HEK293T (cell line): ENCODE measurements at regions not wholly inside any gene's neighbourhood (a gene's known extent, or its start where the extent isn't known, plus 50 kb on each side); places are given as distances from the start of the nearest gene placed in this dataset.

Experiments used
- CTCF ChIA-PET: fragments of 350-600 bp; formaldehyde crosslinking; extraction: SDS; loops from one replicate; lab custom pipeline; 2021; ENCODE audit warnings: antibody characterized with exemption, inconsistent platforms; lab: Yijun Ruan, JAX
- POLR2A ChIA-PET: fragments of 350-600 bp; formaldehyde crosslinking; extraction: SDS; loops from one replicate; lab custom pipeline; 2020; ENCODE audit warnings: antibody characterized with exemption, inconsistent platforms; lab: Yijun Ruan, JAX
- DNase-seq: peaks from one replicate; pipeline ENCODE4 v3.0.0; 2012; ENCODE audit warnings: mixed read lengths; ENCODE audit errors: extremely low spot score
- ARNT ChIP-seq: fragments of 450-650 bp; IDR thresholded peaks from 2 replicates; pipeline ENCODE4 v1.6.1; 2017; ENCODE audit warnings: mild to moderate bottlenecking
- BHLHE40 ChIP-seq: fragments of 450-650 bp; IDR thresholded peaks from 2 replicates; pipeline ENCODE4 v1.6.1; 2016; ENCODE audit warnings: mild to moderate bottlenecking, moderate library complexity, borderline replicate concordance
- CTBP1 ChIP-seq: fragments of 450-650 bp; IDR thresholded peaks from 2 replicates; pipeline ENCODE4 v1.6.1; 2016; ENCODE audit warnings: borderline replicate concordance
- ELF4 ChIP-seq: fragments of 450-650 bp; IDR thresholded peaks from 2 replicates; pipeline ENCODE4 v1.6.1; 2017; ENCODE audit warnings: antibody characterized with exemption
- FOXA1 ChIP-seq: fragments of 450-650 bp; IDR thresholded peaks from 2 replicates; pipeline ENCODE4 v1.6.1; 2016; ENCODE audit warnings: mild to moderate bottlenecking
- FOXK2 ChIP-seq: fragments of 450-650 bp; IDR thresholded peaks from 2 replicates; pipeline ENCODE4 v1.6.1; 2016; ENCODE audit warnings: mild to moderate bottlenecking
- FOXM1 ChIP-seq: fragments of 450-650 bp; IDR thresholded peaks from 2 replicates; pipeline ENCODE4 v1.6.1; 2017; ENCODE audit warnings: mild to moderate bottlenecking, borderline replicate concordance
- HDGF ChIP-seq: fragments of 450-650 bp; IDR thresholded peaks from 2 replicates; pipeline ENCODE4 v1.6.1; 2017; ENCODE audit warnings: antibody characterized with exemption, borderline replicate concordance
- L3MBTL2 ChIP-seq: fragments of 450-650 bp; conservative IDR thresholded peaks from 2 replicates; pipeline ENCODE4 v1.6.1; 2016; ENCODE audit warnings: mild to moderate bottlenecking
- LEF1 ChIP-seq: fragments of 450-650 bp; IDR thresholded peaks from 2 replicates; pipeline ENCODE4 v1.6.1; 2017; ENCODE audit warnings: mild to moderate bottlenecking, borderline replicate concordance
- NFRKB ChIP-seq: fragments of 450-650 bp; IDR thresholded peaks from 2 replicates; pipeline ENCODE4 v1.6.1; 2016; ENCODE audit warnings: mild to moderate bottlenecking, moderate library complexity
- SP1 ChIP-seq: fragments of 450-650 bp; IDR thresholded peaks from 2 replicates; pipeline ENCODE4 v1.6.1; 2017
- SUZ12 ChIP-seq: fragments of 450-650 bp; IDR thresholded peaks from 2 replicates; pipeline ENCODE4 v1.6.1; 2016; ENCODE audit warnings: mild to moderate bottlenecking
- TARDBP ChIP-seq: fragments of 450-650 bp; IDR thresholded peaks from 2 replicates; pipeline ENCODE4 v1.6.1; 2016
- ZNF384 ChIP-seq: fragments of 450-650 bp; IDR thresholded peaks from 2 replicates; pipeline ENCODE4 v1.6.1; 2016
- TF ChIP-seq, protein P1 (sequence below): fragments of 450-650 bp; IDR thresholded peaks from 2 replicates; pipeline ENCODE4 v1.6.1; 2016

DNA sequence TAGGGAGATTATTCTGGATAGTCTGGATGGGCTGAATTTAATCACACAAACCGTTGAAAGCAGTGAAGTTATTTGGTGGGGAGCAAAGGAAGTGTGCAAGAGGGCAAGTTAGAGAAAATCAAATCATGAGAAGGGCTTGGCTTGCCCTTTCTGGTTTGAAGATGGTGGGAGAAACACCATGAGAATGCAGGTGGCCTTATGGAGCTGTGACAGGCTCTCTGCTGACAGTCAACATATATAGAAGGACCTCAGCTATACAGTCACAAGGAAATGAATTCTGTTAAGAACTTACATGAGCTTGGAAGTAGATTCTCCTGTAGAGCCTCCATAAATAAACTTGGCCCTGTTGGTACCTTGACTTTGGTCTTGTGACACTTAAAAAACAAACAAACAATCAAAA lies 72.3 kb downstream of the GMNC start:
- TF ChIP-seq L3MBTL2 (no peak), LEF1 (no peak), FOXK2 (no peak), BHLHE40 (no peak), ELF4 (no peak), HDGF (no peak), ZNF384 (no peak), SP1 (no peak)
- ChIA-PET POLR2A (no interaction called here), CTCF (no interaction called here)
- no peak for DNase-seq

DNA sequence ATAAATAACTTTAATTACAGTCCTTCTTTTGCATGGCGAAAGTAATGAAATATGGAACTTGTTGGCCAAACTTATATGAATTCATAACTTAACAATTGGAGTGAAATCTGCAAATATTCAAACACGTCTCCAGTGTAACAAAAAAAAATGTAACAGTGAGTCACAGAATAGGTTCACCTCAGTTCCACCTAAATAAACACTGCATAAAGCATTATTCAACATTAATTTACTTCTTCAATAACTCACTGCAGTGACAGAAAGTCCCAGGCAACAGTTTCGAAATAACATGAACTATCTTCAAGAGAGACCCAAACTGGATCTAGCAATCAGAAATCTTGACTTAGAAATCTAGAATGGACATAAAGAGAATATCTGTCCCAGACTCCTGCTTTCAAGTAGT lies 75.6 kb downstream of the GMNC start:
- POLR2A ChIA-PET: no interaction called here
- CTCF ChIA-PET: no interaction called here
- no peak for DNase-seq
- TF ChIP-seq FOXK2 (no peak), SUZ12 (no peak), SP1 (no peak), L3MBTL2 (no peak), FOXM1 (no peak), HDGF (no peak)

DNA sequence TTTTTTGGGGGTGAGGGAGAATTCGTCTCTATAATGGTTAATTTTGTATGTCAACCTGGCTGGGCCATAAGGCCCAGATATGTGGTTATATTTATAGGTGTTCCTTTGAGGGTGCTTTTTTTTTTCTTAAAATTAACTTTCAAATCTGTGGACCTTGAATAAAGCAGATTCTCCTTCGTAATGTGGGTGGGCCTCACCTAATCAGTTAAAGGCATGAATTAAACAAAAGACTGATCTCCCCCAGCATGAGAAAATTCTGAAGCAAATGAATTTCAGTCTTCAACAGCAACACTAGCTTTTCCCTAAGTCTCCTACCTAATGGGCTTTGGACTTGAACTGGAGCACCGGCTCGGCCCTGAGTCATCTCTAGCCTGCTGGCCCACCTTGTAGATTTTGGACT lies 77.4 kb downstream of the GMNC start:
- CTCF ChIA-PET: no interaction called here
- no peak for DNase-seq
- POLR2A ChIA-PET: no interaction called here
- TF ChIP-seq FOXA1 (no peak), TARDBP (no peak), CTBP1 (no peak), ZNF384 (no peak), SP1 (no peak), HDGF (no peak)

DNA sequence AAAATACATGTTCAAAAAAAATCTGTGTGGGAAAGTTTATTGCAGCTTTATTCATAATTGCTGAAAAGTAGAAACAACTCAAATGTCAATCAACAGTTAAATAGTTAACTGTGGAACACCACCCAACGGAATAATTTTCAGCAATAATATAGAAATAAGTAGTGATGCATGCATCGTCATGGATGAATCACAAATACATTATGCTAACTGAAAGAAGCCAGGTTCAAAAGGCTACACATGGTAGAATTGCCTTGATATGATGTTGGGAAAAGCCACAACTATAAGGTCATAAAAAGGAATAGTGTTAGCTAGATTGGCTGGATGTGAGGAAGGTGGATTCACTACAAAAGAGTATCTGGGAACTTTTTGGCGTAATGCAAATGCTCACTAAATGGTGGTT lies 82.0 kb downstream of the GMNC start:
- DNase-seq: no peak
- POLR2A ChIA-PET: no interaction called here

DNA sequence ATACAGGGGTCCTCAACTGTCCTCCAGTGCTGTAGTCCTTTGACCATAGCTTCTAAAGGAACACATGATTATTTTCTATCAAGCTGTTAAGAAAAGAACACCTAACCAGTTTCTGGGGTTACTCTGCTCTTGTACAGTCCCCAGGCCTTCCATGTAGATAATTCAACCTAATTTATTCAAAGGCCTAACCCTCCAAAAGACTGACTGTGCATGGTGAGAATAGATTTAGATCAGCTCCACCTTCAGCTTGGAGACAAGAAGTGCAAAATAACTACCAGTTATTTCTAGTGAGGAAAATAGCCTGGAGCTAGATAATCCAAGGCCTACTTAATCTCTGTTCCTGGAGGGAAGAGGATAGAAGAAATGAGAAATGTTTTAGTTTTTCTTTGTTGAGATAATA lies 87.9 kb downstream of the GMNC start:
- DNase-seq: no peak
- ChIA-PET POLR2A (no interaction called here), CTCF (no interaction called here)
- no peak for TF ChIP-seq ELF4
- no peak for TF ChIP-seq LEF1

More for the DNA sequence above, 82.0 kb downstream of the GMNC start:
- TF ChIP-seq ELF4: no peak
- TF ChIP-seq HDGF: no peak
- TF ChIP-seq FOXM1: no peak
- CTCF ChIA-PET: no interaction called here

DNA sequence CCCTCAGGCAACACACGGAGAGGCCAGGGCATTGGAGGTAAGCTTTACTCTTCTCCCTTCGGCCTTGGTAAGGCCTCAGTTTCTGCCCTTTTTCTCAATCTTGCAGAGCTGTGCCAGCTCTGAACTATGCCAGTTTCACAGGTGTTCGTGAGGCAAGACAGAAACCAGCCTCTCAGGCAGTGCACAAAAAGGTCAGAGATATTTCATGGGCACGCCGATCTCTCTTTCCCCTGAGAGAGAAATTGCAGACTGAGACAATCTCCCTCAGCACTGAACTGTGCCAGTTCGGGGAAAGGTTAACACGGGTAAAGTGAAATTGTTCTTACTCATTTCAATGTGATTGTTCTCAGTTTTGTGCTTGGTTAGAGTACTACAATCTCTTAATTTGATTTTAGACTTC lies 88.5 kb downstream of the GMNC start:
- ChIA-PET CTCF (no interaction called here), POLR2A (no interaction called here)
- TF ChIP-seq ZNF384 (no peak), NFRKB (no peak), CTBP1 (no peak), SUZ12 (no peak), L3MBTL2 (no peak), TARDBP (no peak), FOXK2 (no peak), BHLHE40 (no peak), ELF4 (no peak), ARNT (no peak), LEF1 (no peak), SP1 (no peak), FOXM1 (no peak), FOXA1 (no peak)
- TF ChIP-seq, protein P1, sequence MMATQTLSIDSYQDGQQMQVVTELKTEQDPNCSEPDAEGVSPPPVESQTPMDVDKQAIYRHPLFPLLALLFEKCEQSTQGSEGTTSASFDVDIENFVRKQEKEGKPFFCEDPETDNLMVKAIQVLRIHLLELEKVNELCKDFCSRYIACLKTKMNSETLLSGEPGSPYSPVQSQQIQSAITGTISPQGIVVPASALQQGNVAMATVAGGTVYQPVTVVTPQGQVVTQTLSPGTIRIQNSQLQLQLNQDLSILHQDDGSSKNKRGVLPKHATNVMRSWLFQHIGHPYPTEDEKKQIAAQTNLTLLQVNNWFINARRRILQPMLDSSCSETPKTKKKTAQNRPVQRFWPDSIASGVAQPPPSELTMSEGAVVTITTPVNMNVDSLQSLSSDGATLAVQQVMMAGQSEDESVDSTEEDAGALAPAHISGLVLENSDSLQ: no peak
- no peak for DNase-seq

DNA sequence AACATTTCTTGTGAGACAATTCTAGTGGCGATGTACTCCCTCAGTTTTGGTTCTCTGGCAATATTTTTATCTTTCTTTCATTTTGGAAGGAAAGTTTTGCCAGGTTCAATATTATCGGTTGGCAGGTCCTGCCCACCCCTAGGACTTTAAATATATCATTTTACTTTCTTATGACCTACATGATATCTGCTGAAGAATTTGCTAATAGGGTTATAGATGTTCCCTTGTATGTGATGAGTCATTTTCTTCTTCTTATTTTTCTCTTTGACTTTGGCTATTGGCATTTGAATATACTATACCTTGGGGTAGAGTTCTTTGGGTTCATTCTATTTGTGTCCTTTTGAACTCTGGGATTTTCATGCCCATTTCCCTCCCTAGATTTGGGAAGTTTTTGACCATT lies 89.7 kb downstream of the GMNC start:
- no peak for DNase-seq
- ChIA-PET POLR2A (no interaction called here), CTCF (no interaction called here)

DNA sequence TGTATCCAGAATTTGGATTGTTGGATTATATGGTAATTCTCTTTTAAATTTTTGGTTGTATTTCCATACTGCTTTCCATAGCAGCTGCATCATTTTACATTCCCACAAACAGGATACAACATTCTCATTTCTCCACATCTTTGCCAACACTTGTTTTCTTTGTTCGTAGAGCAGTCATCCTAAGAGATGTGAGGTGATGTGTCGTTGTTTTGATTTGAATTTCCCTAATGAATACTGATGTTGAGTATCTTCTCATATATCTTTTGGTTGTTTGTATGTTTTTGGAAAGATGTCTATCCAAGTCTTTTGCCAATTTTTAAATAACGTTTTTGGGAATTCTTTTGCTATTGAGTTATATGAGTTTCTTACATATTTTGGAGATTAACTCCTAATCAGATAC lies 93.6 kb downstream of the GMNC start:
- CTCF ChIA-PET: no interaction called here
- POLR2A ChIA-PET: no interaction called here

More for the DNA sequence above, 89.7 kb downstream of the GMNC start:
- TF ChIP-seq FOXA1: no peak
- TF ChIP-seq FOXM1: no peak
- TF ChIP-seq CTBP1: no peak
- TF ChIP-seq ZNF384: no peak
- no peak for TF ChIP-seq LEF1
- TF ChIP-seq NFRKB: no peak
- no peak for TF ChIP-seq TARDBP
- no peak for TF ChIP-seq L3MBTL2

More for the DNA sequence above, 93.6 kb downstream of the GMNC start:
- no peak for TF ChIP-seq CTBP1
- no peak for TF ChIP-seq SUZ12
- no peak for TF ChIP-seq LEF1
- TF ChIP-seq, protein P1: no peak
- TF ChIP-seq FOXA1: no peak
- no peak for TF ChIP-seq NFRKB
- no peak for TF ChIP-seq BHLHE40
- TF ChIP-seq ARNT: no peak
- no peak for TF ChIP-seq FOXK2
- no peak for TF ChIP-seq ELF4
- no peak for TF ChIP-seq HDGF
- TF ChIP-seq TARDBP: no peak
- no peak for TF ChIP-seq L3MBTL2
- TF ChIP-seq SP1: no peak
- no peak for TF ChIP-seq ZNF384
- no peak for TF ChIP-seq FOXM1
- no peak for DNase-seq
